NCI-H1694 treated with DMSO at 0.1 percent for 48 hours (cell line): ENCODE measurements at regions not wholly inside any gene's neighbourhood (a gene's known extent, or its start where the extent isn't known, plus 50 kb on each side); places are given as distances from the start of the nearest gene placed in this dataset.

Source experiments
- DNase-seq: peaks from one replicate; lab custom pipeline; 2025; lab: John Stamatoyannopoulos, UW

DNA sequence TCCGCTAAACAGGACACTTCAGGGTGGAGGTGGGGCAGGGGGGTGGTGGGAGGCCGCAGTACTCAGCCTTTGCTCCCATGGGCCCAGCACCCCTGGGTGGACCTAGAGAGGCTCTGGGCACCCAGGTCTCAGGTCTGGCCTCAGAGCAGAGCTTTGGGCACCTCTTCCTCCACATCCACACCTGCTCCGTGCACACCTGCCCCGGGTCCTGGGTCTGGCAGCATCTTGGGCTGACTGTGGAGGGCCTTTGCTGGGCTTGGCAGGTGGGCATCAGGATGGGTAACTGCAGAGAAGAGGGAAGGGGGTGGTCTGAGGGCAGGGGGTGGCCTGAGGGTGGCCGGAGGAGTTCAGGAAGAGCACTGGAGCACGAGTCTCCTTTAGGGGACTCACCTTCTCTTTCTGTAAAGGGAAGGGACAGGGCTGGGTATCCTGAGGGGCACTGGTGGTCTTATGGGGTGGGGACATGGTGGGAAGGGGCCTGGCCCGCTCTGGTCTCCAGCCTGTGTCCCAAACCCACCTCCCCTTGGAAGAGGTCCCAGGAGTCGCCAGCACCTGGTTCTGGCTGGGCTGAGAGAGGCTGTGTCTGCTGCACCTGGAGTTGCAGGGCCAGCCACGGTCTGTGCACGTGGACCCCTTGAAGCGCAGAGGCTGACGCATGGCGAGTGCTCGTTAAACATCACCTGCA, 106.7 kb upstream of the IER5L start:
- no peak for DNase-seq

DNA sequence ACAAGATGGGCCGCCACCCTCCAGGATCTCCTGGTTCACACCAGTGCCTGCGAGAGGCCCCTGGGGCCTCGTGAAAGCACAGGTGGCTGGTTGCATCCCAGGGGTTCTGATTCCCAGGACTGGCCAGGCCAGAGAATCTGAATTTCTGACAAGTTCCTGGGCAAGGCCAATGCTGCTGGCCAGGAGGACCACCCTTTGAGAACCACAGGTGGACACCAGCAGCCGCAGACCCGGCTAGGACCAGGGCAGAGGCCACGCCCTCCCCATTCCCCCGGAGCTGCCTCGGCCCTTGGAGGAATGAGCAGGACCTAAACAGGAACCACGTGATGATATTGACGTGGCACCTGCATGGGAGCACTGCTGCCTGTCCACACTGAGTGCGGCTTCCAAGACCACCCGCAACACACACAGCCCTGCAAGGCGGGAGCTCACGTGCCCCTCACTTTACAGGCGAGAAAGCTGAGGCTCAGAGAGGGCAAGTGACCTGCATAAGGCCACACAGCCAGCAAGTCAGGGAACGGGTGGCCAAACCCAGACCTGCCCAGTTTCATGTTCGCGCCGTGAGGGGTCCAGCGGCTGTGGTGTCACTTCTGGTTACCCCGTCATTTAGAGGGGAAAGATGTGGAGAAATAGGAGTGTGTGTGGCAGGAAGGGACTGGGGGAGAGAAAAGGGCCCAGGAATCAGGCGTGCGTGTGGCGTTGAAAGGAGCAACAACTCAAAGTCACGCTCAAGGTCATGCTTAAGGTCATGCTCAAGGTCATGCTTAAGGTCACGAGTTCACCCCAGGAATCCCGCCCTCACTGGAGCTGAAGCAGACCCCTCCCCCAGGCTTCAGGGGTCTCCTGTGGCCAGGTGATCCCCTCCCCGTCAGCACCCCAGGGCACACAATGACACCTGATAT, 105.9 kb upstream of the IER5L start:
- DNase-seq = no peak

DNA sequence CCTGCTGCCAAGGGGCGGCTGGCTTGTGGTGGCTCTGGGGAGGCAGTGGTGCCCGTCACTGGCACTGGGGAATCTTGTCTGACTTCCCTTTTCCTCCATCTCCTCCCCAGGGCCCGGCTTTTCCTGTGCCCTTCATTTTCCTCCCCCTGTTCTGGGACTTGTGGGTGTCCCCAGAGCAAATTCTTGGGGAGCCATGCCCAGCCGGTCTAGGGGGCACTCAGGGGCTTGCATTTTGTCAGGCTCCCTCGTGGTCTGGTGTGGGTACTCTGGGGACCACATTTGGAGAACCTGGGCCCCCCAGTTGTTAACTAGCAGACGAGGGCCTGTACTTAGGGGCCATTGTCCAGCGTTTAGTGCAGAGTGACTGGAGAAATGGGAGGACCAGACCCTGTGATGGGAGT, 105.2 kb upstream of the IER5L start:
- DNase-seq = no peak

DNA sequence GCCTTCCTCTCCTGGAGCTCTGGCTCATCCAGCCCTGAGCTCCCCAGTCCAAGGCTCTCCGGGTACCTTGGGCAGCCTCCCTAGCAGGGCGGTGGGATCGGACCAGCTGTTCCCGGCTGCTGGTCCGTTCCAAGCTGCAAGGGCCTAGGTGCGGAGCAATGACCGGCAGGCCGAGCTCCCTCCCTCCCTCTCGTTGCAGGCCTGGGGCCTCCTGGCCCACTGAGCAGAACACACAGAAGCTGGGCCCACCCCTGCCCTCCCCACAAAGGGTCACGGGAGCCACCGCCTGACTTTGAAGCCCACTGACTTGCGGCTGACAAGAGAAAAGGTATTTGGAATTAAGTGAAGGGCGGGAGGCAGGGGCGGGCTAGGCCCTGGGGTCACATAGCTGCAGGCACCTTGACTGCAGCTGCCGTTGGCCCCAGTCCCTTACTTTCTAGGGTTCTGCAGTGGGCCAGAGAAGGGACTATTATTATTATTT, 104.7 kb upstream of the IER5L start:
- DNase-seq = no peak

DNA sequence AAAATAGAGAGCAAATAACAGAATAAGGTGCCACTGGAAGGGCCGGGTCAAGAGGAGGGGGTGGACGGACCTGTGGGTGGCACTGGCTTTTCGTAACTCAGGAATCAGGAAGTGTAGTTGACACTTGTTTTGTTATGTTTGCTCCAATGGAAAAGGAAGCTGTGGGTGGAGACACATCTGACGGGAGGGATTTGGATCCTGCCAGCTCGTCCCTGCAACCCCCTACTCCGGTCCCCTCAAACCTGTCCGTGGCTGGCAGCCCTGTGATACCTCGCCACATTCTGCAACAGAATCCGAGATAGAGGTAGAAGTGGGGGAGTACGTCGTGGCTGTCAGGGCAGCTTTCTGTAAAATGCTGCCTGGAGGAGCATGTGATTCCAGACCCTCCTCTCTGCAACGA, 104.2 kb upstream of the IER5L start:
- no peak for DNase-seq

DNA sequence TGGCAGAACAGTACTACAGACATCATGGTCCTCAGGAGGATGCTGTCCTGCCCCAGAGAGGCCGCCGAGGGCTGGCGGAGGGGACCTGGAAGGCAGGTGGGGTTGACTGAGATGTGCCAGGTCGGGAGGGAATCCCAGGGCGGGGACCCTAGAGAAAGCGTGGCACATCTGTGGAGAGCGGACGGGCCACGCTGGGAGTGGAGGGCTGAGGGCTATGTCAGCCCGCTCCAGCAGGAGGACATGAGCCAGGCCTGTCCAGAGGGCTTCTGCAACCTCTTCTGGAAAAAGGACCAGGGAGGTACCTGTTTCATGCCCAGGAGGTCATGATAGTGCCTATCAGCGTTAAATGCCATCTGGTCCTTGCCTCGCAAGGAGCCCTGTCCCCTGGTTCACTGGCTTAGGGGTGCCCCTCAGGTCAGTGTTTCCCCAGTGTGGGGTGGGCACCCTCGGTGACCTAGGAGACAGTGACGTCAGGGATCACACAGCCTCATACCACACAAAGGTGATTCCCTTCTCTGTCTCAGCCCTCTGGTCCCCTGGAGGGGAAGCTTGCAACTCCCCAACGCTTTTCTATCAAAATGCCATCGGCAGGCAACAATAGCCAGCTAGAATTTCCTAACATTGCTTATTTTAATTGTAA, 103.6 kb upstream of the IER5L start:
- no peak for DNase-seq

DNA sequence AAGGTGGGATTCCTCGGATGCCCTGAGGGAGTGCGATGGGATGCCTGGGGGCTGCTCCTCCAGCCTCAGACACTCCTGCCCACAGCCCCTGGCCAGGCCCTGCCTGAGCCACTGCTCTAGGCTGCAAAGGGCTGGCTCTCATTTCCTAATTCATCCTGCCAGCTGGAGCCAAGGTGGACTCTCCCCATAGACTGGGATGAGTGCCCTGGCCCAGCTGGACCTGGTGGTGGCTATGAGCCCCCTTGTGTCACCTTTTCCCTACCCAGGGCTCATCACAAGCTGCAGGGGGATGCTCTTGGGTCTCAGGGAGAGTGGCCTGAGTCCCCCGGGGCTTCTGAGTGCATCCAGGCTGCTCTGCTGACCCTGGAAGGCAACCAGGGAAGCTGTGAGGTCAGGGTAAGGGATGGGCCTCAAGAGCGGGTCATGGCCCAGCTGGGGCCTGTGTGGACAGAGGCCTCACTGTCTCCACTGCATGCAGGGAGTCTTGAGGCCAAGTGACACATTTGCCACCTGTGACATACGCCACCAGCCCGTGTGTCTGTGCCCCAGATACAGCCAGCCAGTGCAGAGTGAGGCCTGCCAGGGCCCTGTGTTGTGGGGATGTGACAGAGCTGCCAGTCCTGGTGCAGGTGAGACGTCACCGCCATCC, 102.7 kb upstream of the IER5L start:
- no peak for DNase-seq

DNA sequence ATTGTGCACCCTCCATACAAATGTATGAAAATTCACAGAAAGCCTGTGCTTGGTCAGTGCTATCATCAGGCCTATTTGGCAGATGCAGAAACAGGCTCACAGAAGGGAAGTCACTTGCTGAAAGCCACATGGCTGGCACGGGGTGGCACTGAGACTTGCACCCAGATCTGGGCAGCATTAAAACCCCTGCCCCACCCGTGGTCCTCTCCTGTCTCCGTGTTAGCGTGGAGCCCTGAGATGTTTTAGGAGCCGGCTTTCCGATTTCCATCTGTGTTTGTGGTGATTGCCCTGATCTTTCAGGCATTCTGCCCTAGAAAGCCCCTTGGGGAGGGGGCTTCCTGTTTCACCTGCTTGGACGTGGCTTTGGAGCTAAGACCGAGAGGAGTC, 102.2 kb upstream of the IER5L start:
- DNase-seq = no peak

DNA sequence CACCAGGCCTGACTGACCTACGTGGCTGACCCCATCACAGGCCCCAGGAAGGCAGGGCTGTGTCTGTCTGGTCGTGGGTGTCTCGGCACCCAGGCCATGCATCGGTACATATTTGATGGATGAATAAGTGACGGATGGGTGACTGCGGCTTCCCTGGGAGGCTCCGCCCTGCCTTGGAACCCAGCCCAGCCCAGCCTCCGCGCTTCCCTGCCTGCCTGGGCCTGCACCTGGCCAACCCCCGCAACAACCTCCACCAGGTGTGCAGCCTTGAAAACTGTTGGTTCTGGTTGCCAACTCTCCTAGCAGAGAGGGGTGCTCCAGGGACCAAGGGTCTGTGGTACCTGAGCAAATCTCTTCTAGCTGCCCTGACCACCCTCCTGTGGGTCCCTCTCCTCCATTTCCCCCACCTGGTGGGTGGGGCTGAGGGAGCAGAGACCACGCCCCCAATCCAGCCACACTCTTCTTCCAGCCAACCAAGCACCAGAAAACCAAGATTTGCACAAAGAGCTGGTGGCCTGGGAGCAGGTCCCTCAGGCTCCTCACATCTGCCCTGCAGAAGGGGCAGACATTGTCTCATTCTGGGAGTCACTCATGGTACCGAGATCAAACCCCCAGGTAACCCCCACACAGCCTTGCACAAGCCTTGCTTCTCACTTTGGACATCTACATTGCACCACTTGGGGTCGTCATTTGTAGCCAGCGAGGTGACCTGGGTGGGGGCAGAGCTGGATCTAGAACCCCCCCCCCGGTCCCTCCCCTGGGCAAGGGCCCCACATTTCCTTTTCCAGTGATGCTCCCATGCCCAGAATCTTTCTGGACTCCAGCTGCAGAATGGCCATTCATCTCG, 100.6 kb upstream of the IER5L start:
- peak; percentile 2 for DNase-seq

DNA sequence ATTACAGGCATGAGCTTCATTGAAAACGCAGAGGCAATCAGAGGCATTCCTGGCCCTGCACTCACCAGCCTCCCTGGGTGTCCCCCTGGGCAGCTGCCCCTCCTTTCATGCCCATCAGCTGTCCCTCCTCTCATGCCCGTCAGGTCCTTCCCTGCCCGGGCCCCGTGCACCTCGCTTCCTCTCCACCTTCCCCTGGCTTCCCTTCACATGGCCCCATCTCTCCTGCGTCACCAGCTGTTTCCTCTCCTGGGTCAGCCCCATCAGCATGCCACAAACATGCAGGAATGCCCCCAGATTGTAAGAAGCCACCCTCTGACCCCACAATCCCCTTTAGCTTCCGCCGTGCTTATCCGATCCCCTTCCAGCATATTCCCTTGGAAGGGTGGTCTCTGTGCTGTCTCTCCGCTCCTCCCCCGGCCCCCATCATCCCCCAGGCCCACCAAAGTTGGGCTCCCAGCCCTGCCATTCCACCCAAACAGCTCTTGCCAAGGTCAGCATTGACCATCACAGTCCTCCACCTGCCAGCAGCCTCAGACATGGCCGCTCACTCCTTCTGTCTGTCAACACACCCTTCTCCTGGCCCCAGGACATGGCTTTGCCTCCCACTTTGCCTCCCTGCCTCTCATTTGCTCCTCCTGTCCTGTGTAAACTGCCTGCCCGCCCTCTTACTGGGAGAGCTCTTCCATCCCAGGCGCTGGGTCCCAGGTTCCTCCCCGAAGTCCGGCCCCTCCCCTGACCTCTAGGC, 98.6 kb upstream of the IER5L start:
- DNase-seq = no peak

DNA sequence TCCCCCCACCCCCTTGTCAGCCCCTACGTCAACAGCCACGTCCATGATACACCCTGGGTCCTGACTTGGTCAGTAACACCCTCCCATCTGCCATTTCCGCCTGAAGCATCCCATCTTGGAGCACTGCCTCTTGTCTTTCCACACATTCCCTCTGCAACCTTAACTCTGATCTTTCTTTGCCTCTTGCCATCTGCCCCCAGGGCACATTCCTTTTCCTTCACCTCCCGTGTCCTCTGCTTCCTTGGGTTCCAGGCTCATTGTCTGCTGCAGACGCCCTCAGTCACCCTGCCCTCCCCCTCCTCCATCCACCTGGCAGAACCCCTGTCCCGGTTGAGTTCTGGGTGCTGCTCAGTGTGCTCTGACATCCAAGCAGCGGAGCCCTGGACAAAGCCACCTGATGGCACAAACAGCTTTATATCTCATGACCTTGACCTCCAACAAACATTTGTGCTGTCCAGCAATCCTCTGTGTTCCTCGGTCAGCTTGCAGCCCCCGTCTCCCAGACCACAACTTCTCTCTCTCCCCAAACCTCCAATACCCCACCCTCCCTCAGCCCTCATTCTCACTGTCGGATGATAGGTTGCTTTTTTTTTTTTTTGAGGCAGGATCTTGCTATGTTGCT, 97.7 kb upstream of the IER5L start:
- no peak for DNase-seq

DNA sequence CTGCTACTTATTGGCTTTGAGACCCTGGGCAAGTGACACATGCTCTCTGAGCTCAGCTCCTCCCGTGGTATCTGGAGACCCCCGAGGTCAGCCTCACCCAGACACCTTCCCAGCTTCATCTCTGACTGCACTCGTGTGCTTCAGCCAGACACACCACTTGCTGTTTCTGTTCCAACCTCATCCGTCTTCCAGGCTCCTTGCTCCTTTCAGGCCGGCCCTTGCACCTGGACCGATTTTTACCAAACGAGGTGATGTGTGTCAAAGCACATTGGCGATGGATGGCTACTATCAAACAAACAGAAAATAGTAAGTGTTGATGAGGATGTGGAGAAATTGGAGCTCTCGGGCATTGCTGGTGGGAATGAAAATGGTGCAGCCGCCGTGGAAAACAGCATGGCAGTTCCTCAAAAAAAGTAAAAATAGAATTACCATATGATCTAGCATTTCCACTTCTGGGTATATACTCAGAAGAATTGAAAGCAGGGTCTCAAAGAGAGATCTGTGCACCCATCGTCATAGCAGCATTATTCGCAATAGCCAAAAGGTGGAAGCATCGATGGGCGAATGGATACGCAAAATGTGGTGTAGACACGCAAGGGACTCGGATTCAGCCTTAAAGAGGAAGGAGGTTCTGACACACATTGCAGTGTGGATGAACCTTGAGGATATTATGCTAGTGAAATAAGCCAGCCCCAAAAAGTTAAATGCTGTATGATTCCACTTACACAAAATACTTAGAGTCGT, 96.1 kb upstream of the IER5L start:
- DNase-seq = no peak

DNA sequence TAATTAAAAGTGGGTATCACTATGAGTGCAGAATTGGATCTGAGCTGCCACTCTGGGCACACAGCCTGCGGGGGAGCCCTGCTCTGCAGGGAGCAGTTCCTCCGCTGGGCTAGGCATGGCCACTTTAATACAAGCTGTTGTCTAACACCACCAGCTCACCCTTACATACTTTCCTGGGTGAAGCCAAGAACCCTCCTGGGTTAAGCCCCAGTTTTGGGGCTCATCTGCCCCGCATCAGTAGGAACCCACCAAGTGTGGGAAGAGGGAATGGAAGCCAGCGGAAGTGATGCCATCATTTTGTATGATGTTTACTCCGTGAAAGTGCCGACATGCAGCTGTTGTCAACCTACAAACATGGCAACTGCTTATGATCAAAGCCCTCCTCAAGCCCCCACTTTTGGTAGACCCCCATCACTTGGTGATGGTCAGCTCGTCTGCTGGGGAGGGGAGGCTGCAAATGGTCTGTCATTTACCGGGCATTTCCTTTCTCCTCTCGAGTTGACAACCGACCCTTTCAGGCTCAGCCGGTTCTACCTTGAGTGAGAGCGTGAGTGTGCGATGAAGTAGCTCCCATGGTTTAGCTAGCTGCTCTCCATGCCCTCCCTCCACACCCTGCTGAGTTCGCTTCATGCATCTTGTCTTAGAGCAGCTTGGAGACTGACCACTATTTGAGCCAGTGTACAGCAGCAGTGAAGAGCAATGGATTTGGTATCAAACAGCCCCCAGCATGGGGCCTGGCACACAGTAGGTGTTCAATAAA, 95.3 kb upstream of the IER5L start:
- DNase-seq = no peak

DNA sequence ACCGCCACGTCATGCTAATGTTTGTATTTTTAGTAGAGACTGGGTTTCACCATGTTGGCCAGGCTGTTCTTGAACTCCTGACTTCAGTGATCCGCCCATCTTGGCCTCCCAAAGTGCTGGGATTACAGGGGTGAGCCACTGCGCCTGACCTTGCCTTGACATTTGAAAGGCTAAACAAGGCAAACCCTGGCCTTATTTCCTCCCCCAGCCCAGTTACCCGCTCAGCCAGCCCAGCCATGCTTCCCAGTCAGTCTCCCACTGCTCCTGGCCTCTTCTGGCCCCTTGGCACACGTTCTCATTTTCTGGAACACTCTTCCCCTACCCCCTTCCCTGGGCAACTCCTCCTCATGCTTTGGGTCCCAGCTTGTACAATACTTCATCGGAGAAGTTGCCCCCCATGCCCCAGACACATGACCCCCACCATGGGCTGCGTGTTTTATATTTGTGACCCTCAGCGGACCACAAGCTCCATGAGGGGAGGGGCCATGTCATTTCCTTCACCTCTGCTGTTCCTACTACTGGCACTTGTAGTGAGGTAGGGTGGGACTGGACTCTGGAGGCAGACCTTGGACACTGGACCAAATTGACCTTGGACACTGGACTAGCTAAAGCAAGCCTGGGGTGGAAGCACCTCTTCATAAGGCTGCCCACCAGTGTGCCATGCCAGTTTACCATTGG, 94.4 kb upstream of the IER5L start:
- DNase-seq = no peak

DNA sequence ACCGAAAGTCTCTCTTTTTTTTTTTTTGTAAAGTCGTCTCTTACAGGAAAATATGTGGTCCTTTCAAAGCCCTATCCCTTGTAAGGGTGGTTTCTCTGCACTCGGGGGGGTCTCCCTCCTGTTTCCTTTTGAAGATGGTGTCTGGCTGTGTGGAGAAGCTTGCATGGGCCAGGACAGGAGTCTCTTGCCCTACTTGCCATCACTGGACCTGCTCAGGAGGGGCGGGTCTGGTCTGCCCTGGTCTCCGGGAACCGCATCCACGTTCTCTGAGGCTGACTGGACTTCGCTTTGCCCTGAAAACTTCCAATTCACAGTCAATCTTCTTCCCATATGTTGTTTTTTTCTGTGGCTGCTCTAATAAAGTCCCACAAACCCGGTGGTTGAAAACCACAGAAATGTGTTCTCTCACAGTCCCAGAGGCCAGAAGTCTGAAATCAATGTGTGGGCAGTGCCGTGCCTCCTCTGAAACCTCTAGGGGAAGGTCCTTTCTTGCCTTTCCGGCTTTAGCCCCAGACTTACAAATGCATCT, 92.9 kb upstream of the IER5L start:
- no peak for DNase-seq

DNA sequence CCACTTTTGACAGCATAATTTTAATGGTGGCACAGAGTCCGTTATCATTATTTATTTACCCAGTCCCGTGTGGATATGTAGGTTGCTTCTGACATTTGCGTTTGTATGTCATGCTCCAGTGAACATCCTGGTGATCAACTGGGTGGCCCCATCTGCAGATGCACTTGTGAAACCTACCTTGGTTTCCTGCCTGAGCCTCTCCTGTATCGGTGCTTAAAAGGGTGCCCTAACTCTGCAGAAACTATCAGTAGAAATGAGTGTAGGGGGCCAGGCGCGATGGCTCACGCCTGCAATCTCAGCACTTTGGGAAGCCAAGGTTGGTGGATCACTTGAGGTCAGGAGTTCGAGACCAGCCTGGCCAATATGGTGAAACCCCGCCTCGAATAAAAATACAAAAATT, 92.1 kb upstream of the IER5L start:
- no peak for DNase-seq

DNA sequence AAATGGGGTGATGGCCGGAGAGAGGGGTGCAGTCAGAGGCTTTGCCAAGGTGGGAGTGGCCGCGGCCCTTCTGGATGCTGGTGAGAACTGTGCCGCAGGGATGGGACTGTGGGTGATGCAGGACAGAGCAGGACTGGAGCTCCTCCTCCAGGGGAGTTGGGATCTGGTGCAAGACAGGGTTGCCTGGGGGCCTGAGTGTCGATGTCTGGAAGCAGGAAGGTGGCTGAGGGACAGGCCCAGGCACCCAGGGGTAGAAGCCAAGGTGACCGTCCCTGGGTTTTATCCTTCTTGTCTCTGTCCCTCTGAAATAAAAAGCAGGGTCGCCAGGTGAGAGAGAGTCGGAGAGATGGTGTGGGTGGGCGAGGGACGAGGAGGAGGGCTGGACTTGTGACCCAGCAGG, 89.1 kb upstream of the IER5L start:
- DNase-seq = no peak

DNA sequence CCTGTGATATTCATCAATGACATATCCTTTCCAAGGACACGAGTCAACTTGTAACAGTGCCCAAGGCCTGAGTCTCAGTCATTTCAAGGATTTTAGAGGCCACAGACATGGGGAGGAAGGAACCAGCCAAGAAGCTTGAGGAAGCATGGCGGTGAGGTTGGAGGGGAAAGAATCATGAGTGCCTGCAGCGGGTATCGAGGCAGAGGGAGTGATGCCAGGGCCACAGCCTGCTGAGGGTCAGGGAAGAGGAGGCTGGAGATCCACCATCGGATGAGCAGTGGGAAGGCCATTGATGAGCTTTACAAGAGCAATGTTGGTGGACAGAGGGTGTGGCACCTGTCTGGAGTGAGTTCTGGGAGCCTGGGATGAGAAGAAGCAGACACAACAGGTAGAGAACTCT, 88.5 kb upstream of the IER5L start:
- DNase-seq = no peak
